SK-N-SH (cell line): ENCODE measurements at regions not wholly inside any gene's neighbourhood (a gene's known extent, or its start where the extent isn't known, plus 50 kb on each side); places are given as distances from the start of the nearest gene placed in this dataset.

Experiments used
- CTCF ChIA-PET: fragments of 300-600, 350-600 bp; formaldehyde crosslinking; extraction: SDS; loops from one replicate; lab custom pipeline; 2021; lab: Yijun Ruan, JAX
- POLR2A ChIA-PET: fragments of 350-600 bp; sonication (Branson Sonifier 250); formaldehyde crosslinking; extraction: SDS; loops from one replicate; lab custom pipeline; 2020; ENCODE audit warnings: antibody characterized with exemption, inconsistent platforms; lab: Yijun Ruan, JAX
- DNase-seq: peaks from one replicate; pipeline ENCODE4 v3.0.0; 2012
- H2AFZ ChIP-seq: fragments of 200-600 bp; sonication (generic); 2 replicates; pipeline ENCODE4 v1.8.1; 2016; ENCODE audit warnings: antibody characterized with exemption, mild to moderate bottlenecking, low read depth
- H3F3A ChIP-seq: fragments of 200-600 bp; sonication (generic); replicated peaks from 2 replicates; pipeline ENCODE3; 2016; ENCODE audit warnings: antibody characterized with exemption, mild to moderate bottlenecking; ENCODE audit not compliant: insufficient read depth
- H3K27ac ChIP-seq, 2 experiments: fragments of 200-500 bp in 1 of 2; fragments of 200-600 bp in 1 of 2; sonication (Bioruptor generic) in 1 of 2; sonication (generic), shearing (Covaris generic) in 1 of 2; 2 replicates each; pipeline versions ENCODE4 v1.5.1 to v1.6.1; 2014 to 2016; ENCODE audit warnings: low read depth in 2 of 2, inconsistent platforms in 1 of 2, low read length in 1 of 2, mild to moderate bottlenecking in 1 of 2, mixed read lengths in 1 of 2
- H3K27me3 ChIP-seq: fragments of 200-600 bp; sonication (generic), shearing (Covaris generic); 2 replicates; pipeline ENCODE4 v1.6.1; 2016; ENCODE audit warnings: mixed run types; ENCODE audit not compliant: insufficient read depth
- H3K36me3 ChIP-seq, 2 experiments: fragments of 200-500 bp in 1 of 2; fragments of 200-600 bp in 1 of 2; sonication (Bioruptor generic) in 1 of 2; sonication (generic) in 1 of 2; replicated peaks in 1 of 2; 2 replicates each; pipeline versions ENCODE3 to v1.5.1; 2014 to 2016; ENCODE audit warnings: low read length in 1 of 2, mild to moderate bottlenecking in 1 of 2; ENCODE audit not compliant: insufficient read depth in 2 of 2, control insufficient read depth in 1 of 2
- H3K4me1 ChIP-seq, 2 experiments: fragments of 200-500 bp in 1 of 2; fragments of 200-600 bp in 1 of 2; sonication (Bioruptor generic) in 1 of 2; sonication (generic), shearing (Covaris generic) in 1 of 2; 2 replicates each; pipeline versions ENCODE4 v1.5.1 to v1.6.1; 2014 to 2016; ENCODE audit warnings: low read depth in 1 of 2, low read length in 1 of 2, mixed run types in 1 of 2; ENCODE audit not compliant: insufficient read depth in 2 of 2, control insufficient read depth in 1 of 2
- H3K4me2 ChIP-seq: fragments of 200-600 bp; sonication (generic), shearing (Covaris generic); 2 replicates; pipeline ENCODE4 v1.6.1; 2017; ENCODE audit warnings: mixed run types
- H3K4me3 ChIP-seq, 2 experiments: fragments of 200-500 bp in 1 of 2; fragments of 200-600 bp in 1 of 2; sonication (Bioruptor generic) in 1 of 2; sonication (generic), shearing (Covaris generic) in 1 of 2; 2 replicates each; pipeline versions ENCODE4 v1.5.1 to v1.8.1; 2014 to 2016; ENCODE audit warnings: low read depth in 2 of 2, inconsistent platforms in 1 of 2, low read length in 1 of 2, mild to moderate bottlenecking in 1 of 2, mixed read lengths in 1 of 2, moderate library complexity in 1 of 2
- H3K79me2 ChIP-seq: fragments of 200-600 bp; sonication (generic); 2 replicates; pipeline ENCODE4 v1.8.1; 2017; ENCODE audit warnings: mild to moderate bottlenecking; ENCODE audit not compliant: insufficient read depth
- H3K9ac ChIP-seq: fragments of 200-600 bp; sonication (generic); 2 replicates; pipeline ENCODE4 v1.6.1; 2017; ENCODE audit warnings: mixed run types
- H3K9me2 ChIP-seq: fragments of 200-600 bp; sonication (generic); 2 replicates; pipeline ENCODE4 v1.6.1; 2017; ENCODE audit warnings: mixed run types
- H3K9me3 ChIP-seq: fragments of 200-600 bp; sonication (generic); 2 replicates; pipeline ENCODE4 v1.6.1; 2017; ENCODE audit warnings: mixed run types, mild to moderate bottlenecking, moderate library complexity
- H4K20me1 ChIP-seq: fragments of 200-600 bp; sonication (generic); 2 replicates; pipeline ENCODE4 v1.6.1; 2017; ENCODE audit warnings: mild to moderate bottlenecking, mixed run types; ENCODE audit not compliant: insufficient read depth
- ELF1 ChIP-seq: IDR thresholded peaks from 2 replicates; pipeline ENCODE4 v1.4.0; 2012
- EP300 ChIP-seq, 2 experiments: IDR thresholded peaks; 2 replicates each; pipeline versions ENCODE4 v1.4.0 to v1.6.1; 2012; ENCODE audit warnings: borderline replicate concordance in 1 of 2, low read depth in 1 of 2, low read length in 1 of 2
- FOSL2 ChIP-seq: IDR thresholded peaks from 2 replicates; pipeline ENCODE4 v1.4.0; 2012; ENCODE audit warnings: low read depth, mild to moderate bottlenecking, moderate library complexity, borderline replicate concordance
- FOXM1 ChIP-seq: IDR thresholded peaks from 2 replicates; pipeline ENCODE4 v1.4.0; 2012; ENCODE audit warnings: low read depth, mild to moderate bottlenecking
- GABPA ChIP-seq: IDR thresholded peaks from 2 replicates; pipeline ENCODE4 v1.4.0; 2012; ENCODE audit warnings: low read depth, mild to moderate bottlenecking
- GATA2 ChIP-seq: sonication (generic); formaldehyde crosslinking; IDR thresholded peaks from 2 replicates; pipeline ENCODE4 v1.5.0; 2020; ENCODE audit warnings: mild to moderate bottlenecking, missing genetic modification reagents
- NFIC ChIP-seq: IDR thresholded peaks from 2 replicates; pipeline ENCODE4 v1.4.0; 2012; ENCODE audit warnings: borderline replicate concordance
- NRF1 ChIP-seq: IDR thresholded peaks from 2 replicates; pipeline ENCODE4 v1.6.1; 2012; ENCODE audit warnings: low read depth, mild to moderate bottlenecking, low read length
- POLR2AphosphoS5 ChIP-seq: IDR thresholded peaks from 2 replicates; pipeline ENCODE4 v1.6.1; 2012; ENCODE audit warnings: low read depth, low read length
- RCOR1 ChIP-seq: fragments of 150-350 bp; IDR thresholded peaks from 2 replicates; pipeline ENCODE4 v1.6.1; 2017; ENCODE audit warnings: antibody characterized with exemption, low read length
- RFX5 ChIP-seq: IDR thresholded peaks from 2 replicates; pipeline ENCODE4 v1.6.1; 2012; ENCODE audit warnings: mild to moderate bottlenecking, improper control_type of control experiment, low read length
- SIN3A ChIP-seq: IDR thresholded peaks from 2 replicates; pipeline ENCODE4 v1.6.1; 2012; ENCODE audit warnings: low read depth, mild to moderate bottlenecking, low read length, moderate library complexity, borderline replicate concordance
- SMC3 ChIP-seq: IDR thresholded peaks from 2 replicates; pipeline ENCODE4 v1.6.1; 2012; ENCODE audit warnings: low read depth, low read length, improper control_type of control experiment
- TAF1 ChIP-seq: IDR thresholded peaks from 2 replicates; pipeline ENCODE4 v1.6.1; 2012; ENCODE audit warnings: low read depth, mild to moderate bottlenecking, low read length, moderate library complexity, borderline replicate concordance
- TEAD4 ChIP-seq: IDR thresholded peaks from 2 replicates; pipeline ENCODE4 v1.4.0; 2012; ENCODE audit warnings: mild to moderate bottlenecking, borderline replicate concordance; ENCODE audit not compliant: insufficient read depth
- WGBS: methylation state at CpG from one replicate; pipeline ENCODE4 v1.1.6; 2017; ENCODE audit warnings: low lambda C conversion rate; 5-methylcytosine and 5-hydroxymethylcytosine counted together
- TF ChIP-seq, protein P1 (sequence below): IDR thresholded peaks from 2 replicates; pipeline ENCODE4 v1.4.0; 2012; ENCODE audit warnings: low read depth, borderline replicate concordance
- TF ChIP-seq, protein P2 (sequence below): IDR thresholded peaks from 2 replicates; pipeline ENCODE4 v1.4.0; 2012; ENCODE audit warnings: low read depth, borderline replicate concordance
- TF ChIP-seq, protein P3 (sequence below): fragments of 150-350 bp; IDR thresholded peaks from 2 replicates; pipeline ENCODE4 v1.6.1; 2016; ENCODE audit warnings: mild to moderate bottlenecking, low read depth, low read length
- TF ChIP-seq, protein P4 (sequence below): IDR thresholded peaks from 2 replicates; pipeline ENCODE4 v1.6.1; 2012; ENCODE audit warnings: mild to moderate bottlenecking, low read depth, low read length, moderate library complexity

DNA sequence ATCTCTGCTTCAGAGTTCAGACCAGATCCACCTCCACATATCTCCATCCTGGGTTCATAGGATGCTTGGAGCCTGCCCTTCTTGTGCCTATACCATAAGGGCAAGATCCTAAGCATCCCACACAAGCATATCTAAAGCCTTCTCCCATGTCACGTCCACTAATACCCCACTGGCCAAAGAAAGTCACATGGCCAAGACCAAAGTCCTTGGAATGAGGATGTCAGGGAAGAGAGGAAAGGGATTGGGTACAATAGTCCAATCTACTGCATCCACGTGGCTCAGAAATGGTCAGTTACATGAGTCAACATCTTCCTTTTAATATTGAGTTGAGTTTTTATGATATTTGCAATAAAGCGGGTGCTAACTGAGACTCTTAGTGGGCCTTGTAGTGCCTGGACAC lies 515.9 kb upstream of the SULF2 start:
- no peaks in the 10 kb centered on the region for H3K36me3 ChIP-seq
- H3F3A ChIP-seq = peaks cover 13% of the 10 kb centered on the region
- TF ChIP-seq POLR2AphosphoS5 (no peak), NRF1 (no peak), GATA2 (CRISPR knock-in tag) (no peak), TAF1 (no peak), EP300 (IDR thresholded peaks at IDR 0.05; ENCODE audit: borderline replicate concordance in 1 of 2, low read depth in 1 of 2, low read length in 1 of 2) (no peak), ELF1 (no peak), RFX5 (no peak), FOSL2 (no peak), NFIC (no peak)
- TF ChIP-seq, protein P1, sequence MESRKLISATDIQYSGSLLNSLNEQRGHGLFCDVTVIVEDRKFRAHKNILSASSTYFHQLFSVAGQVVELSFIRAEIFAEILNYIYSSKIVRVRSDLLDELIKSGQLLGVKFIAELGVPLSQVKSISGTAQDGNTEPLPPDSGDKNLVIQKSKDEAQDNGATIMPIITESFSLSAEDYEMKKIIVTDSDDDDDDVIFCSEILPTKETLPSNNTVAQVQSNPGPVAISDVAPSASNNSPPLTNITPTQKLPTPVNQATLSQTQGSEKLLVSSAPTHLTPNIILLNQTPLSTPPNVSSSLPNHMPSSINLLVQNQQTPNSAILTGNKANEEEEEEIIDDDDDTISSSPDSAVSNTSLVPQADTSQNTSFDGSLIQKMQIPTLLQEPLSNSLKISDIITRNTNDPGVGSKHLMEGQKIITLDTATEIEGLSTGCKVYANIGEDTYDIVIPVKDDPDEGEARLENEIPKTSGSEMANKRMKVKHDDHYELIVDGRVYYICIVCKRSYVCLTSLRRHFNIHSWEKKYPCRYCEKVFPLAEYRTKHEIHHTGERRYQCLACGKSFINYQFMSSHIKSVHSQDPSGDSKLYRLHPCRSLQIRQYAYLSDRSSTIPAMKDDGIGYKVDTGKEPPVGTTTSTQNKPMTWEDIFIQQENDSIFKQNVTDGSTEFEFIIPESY = no peak
- TF ChIP-seq, protein P2, sequence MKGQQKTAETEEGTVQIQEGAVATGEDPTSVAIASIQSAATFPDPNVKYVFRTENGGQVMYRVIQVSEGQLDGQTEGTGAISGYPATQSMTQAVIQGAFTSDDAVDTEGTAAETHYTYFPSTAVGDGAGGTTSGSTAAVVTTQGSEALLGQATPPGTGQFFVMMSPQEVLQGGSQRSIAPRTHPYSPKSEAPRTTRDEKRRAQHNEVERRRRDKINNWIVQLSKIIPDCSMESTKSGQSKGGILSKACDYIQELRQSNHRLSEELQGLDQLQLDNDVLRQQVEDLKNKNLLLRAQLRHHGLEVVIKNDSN = no peak
- TF ChIP-seq, protein P3, sequence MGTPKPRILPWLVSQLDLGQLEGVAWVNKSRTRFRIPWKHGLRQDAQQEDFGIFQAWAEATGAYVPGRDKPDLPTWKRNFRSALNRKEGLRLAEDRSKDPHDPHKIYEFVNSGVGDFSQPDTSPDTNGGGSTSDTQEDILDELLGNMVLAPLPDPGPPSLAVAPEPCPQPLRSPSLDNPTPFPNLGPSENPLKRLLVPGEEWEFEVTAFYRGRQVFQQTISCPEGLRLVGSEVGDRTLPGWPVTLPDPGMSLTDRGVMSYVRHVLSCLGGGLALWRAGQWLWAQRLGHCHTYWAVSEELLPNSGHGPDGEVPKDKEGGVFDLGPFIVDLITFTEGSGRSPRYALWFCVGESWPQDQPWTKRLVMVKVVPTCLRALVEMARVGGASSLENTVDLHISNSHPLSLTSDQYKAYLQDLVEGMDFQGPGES = no peak
- H3K9me2 ChIP-seq = no peaks in the 10 kb centered on the region
- no peaks in the 10 kb centered on the region for H4K20me1 ChIP-seq
- no peak overlapping the region for H3K4me2 ChIP-seq
- no peak for DNase-seq
- CTCF ChIA-PET = interaction anchor here (1.2 to 2.7 kb wide), 3 partner anchors 11 to 624 kb away, joined by 3 to 11 read pairs (median 3); no protein-coding TSS in a partner anchor
- no peaks in the 10 kb centered on the region for H3K9me3 ChIP-seq
- WGBS = 91% methylated on average over 3 of the region's 3 CpGs
- peaks cover 10 to 22% of the 10 kb centered on the region in 2 experiments for H3K4me1 ChIP-seq
- no peak overlapping the region for H3K9ac ChIP-seq
- no peak overlapping the region for H3K4me3 ChIP-seq
- no peak overlapping the region for H2AFZ ChIP-seq
- no peaks in the 10 kb centered on the region for H3K79me2 ChIP-seq
- H3K27me3 ChIP-seq = no peaks in the 10 kb centered on the region
- H3K27ac ChIP-seq = no peak overlapping the region
- POLR2A ChIA-PET = no interaction called here

DNA sequence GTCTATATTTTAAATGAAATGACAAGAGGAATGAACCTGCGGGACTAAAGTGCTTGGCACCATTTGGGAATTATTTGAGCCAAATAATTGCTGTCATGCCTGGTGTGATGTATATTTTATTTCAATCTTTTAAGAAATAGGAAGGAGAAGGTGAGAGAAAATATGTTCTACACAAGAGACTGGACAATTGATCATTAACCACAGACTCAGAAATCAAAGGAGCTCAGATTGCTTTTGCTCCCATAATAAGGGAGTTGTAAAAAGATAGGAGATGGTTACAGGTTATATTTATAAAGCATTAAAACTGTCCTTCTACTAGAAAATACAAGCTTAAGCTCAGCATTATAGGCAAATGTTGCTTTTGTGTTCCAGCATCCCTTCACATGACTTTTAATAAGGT lies 515.2 kb upstream of the SULF2 start:
- Histone ChIP-seq H3K4me1 (peaks cover 16 to 29% of the 10 kb centered on the region in 2 experiments), H3K9me2 (no peaks in the 10 kb centered on the region), H3K4me3 (no peak overlapping the region), H2AFZ (no peak overlapping the region), H3K4me2 (no peak overlapping the region), H3K79me2 (no peaks in the 10 kb centered on the region), H4K20me1 (no peaks in the 10 kb centered on the region), H3K9me3 (no peaks in the 10 kb centered on the region), H3K36me3 (no peaks in the 10 kb centered on the region), H3K27ac (no peak overlapping the region), H3K9ac (no peak overlapping the region), H3K27me3 (no peaks in the 10 kb centered on the region), H3F3A (peaks cover 20% of the 10 kb centered on the region)
- POLR2A ChIA-PET = no interaction called here
- TF ChIP-seq, protein P4, sequence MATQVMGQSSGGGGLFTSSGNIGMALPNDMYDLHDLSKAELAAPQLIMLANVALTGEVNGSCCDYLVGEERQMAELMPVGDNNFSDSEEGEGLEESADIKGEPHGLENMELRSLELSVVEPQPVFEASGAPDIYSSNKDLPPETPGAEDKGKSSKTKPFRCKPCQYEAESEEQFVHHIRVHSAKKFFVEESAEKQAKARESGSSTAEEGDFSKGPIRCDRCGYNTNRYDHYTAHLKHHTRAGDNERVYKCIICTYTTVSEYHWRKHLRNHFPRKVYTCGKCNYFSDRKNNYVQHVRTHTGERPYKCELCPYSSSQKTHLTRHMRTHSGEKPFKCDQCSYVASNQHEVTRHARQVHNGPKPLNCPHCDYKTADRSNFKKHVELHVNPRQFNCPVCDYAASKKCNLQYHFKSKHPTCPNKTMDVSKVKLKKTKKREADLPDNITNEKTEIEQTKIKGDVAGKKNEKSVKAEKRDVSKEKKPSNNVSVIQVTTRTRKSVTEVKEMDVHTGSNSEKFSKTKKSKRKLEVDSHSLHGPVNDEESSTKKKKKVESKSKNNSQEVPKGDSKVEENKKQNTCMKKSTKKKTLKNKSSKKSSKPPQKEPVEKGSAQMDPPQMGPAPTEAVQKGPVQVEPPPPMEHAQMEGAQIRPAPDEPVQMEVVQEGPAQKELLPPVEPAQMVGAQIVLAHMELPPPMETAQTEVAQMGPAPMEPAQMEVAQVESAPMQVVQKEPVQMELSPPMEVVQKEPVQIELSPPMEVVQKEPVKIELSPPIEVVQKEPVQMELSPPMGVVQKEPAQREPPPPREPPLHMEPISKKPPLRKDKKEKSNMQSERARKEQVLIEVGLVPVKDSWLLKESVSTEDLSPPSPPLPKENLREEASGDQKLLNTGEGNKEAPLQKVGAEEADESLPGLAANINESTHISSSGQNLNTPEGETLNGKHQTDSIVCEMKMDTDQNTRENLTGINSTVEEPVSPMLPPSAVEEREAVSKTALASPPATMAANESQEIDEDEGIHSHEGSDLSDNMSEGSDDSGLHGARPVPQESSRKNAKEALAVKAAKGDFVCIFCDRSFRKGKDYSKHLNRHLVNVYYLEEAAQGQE = no peak
- no peak for TF ChIP-seq TEAD4
- TF ChIP-seq NRF1 = no peak
- no peak for TF ChIP-seq FOXM1
- no peak for TF ChIP-seq SMC3
- no peak for TF ChIP-seq NFIC
- TF ChIP-seq RCOR1 = no peak
- TF ChIP-seq GABPA = no peak
- no peak for TF ChIP-seq SIN3A
- CTCF ChIA-PET = interaction anchor here (0.6 to 2.7 kb wide), 4 partner anchors 10 to 623 kb away, joined by 3 to 11 read pairs (median 3); no protein-coding TSS in a partner anchor
- 83% methylated on average over 1 of the region's 1 CpG for WGBS
- no peak for DNase-seq
